T-helper 9 cell (primary cell): ENCODE measurements at regions not wholly inside any gene's neighbourhood (a gene's known extent, or its start where the extent isn't known, plus 50 kb on each side); places are given as distances from the start of the nearest gene placed in this dataset.

Experiments used
- DNase-seq: peaks from one replicate; pipeline ENCODE4 v3.0.0-alpha.2; 2020

- DNase-seq = no peak
Measured at GRCh38 chr1:57983441-57983840, 559.6 kb upstream of the DAB1 start.

- DNase-seq = no peak
Measured at GRCh38 chr1:57982852-57983251, 559.0 kb upstream of the DAB1 start.

GRCh38 chr1:57976216-57976615, 552.4 kb upstream of the DAB1 start:
- no peak for DNase-seq

- DNase-seq = no peak
Measured at GRCh38 chr1:57968321-57968720, 544.5 kb upstream of the DAB1 start.

- DNase-seq = no peak
Measured at GRCh38 chr1:57966751-57967406, 543.0 kb upstream of the DAB1 start.

- no peak for DNase-seq
Measured at GRCh38 chr1:57966340-57966739, 542.5 kb upstream of the DAB1 start.

GRCh38 chr1:57963581-57963980, 539.7 kb upstream of the DAB1 start:
- DNase-seq = no peak

GRCh38 chr1:57959531-57960241, 535.8 kb upstream of the DAB1 start:
- DNase-seq = no peak

- DNase-seq = no peak
Measured at GRCh38 chr1:57957576-57957975, 533.7 kb upstream of the DAB1 start.

- no peak for DNase-seq
Measured at GRCh38 chr1:57951390-57951789, 527.5 kb upstream of the DAB1 start.

GRCh38 chr1:57949168-57949567, 525.3 kb upstream of the DAB1 start:
- no peak for DNase-seq

- DNase-seq = no peak
Measured at GRCh38 chr1:57947471-57947870, 523.6 kb upstream of the DAB1 start.

GRCh38 chr1:57945045-57945444, 521.2 kb upstream of the DAB1 start:
- no peak for DNase-seq

- DNase-seq = no peak
Measured at GRCh38 chr1:57943365-57943764, 519.5 kb upstream of the DAB1 start.

- no peak for DNase-seq
Measured at GRCh38 chr1:57934745-57935144, 510.9 kb upstream of the DAB1 start.

- DNase-seq = no peak
Measured at GRCh38 chr1:57927003-57927402, 503.1 kb upstream of the DAB1 start.

GRCh38 chr1:57926025-57926552, 502.2 kb upstream of the DAB1 start:
- DNase-seq = no peak

- no peak for DNase-seq
Measured at GRCh38 chr1:57925226-57925625, 501.4 kb upstream of the DAB1 start.

GRCh38 chr1:57922130-57922529, 498.3 kb upstream of the DAB1 start:
- no peak for DNase-seq

- DNase-seq = no peak
Measured at GRCh38 chr1:57916041-57916440, 492.2 kb upstream of the DAB1 start.

GRCh38 chr1:57911427-57911826, 487.6 kb upstream of the DAB1 start:
- no peak for DNase-seq

- DNase-seq = no peak
Measured at GRCh38 chr1:57910782-57911181, 486.9 kb upstream of the DAB1 start.

- no peak for DNase-seq
Measured at GRCh38 chr1:57910305-57910704, 486.4 kb upstream of the DAB1 start.

- no peak for DNase-seq
Measured at GRCh38 chr1:57908147-57908890, 484.5 kb upstream of the DAB1 start.
